ENCODE measurements at regions not wholly inside any gene's neighbourhood (a gene's known extent, or its start where the extent isn't known, plus 50 kb on each side); places are given as distances from the start of the nearest gene placed in this dataset.

- no peak for DNase-seq
Observed at GRCh38 chr13:24052547-24053518, 107.7 kb upstream of the SPATA13 start.

GRCh38 chr13:24053519-24054251 lies 106.8 kb upstream of the SPATA13 start:
- DNase-seq: no peak

DNA sequence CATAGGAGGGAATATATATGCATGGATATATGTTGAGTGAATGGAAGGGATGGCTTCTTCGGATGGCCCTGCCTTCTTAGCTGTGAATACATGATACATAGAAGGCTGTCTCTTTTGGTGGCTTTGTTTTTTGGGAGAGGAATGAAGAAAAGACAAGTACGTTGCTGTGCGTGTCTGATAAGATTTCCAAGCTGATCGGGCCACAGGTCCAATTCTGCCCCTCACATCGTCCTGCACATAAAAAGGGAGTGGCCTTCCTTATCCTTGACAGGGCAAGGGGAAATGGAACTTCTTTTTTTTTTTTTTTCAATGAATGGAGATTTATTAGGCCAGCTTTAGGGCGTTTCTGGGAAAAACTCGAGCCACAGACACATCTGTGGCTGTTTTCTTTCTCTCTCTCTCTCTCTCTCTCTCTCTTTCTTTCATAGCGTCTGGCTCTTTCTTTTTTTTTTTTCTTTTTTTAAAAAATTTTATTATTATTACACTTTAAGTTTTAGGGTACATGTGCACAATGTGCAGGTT lies 103.8 kb upstream of the SPATA13 start:
- DNase-seq: no peak

- no peak for DNase-seq
Observed at GRCh38 chr13:24060993-24061392, 99.5 kb upstream of the SPATA13 start.

GRCh38 chr13:24063281-24063877 lies 97.1 kb upstream of the SPATA13 start:
- DNase-seq: no peak

DNA sequence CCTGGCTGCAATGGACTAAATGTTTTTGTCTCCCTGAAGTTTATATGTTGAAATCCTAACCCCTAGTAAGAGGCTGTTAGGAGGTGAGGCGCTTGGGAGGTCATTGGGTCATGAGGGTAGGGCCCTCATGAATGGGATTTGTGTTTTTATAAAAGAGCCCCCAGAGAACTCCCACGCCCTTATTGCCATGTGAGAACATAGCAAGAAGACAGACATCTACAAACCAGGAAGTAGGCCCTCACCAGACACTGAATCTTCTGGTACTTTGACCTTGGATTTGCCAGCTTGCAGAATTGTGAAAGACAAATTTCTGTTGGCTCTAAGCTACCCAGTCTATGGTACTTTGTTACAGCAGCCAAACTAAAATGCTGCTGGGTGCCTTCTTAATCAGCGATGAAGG lies 96.1 kb upstream of the SPATA13 start:
- DNase-seq: no peak

GRCh38 chr13:24065176-24065575 lies 95.3 kb upstream of the SPATA13 start:
- no peak for DNase-seq

- no peak for DNase-seq
Observed at GRCh38 chr13:24066405-24067295, 93.9 kb upstream of the SPATA13 start.

- DNase-seq: no peak
Observed at GRCh38 chr13:24068472-24068871, 92.0 kb upstream of the SPATA13 start.

DNA sequence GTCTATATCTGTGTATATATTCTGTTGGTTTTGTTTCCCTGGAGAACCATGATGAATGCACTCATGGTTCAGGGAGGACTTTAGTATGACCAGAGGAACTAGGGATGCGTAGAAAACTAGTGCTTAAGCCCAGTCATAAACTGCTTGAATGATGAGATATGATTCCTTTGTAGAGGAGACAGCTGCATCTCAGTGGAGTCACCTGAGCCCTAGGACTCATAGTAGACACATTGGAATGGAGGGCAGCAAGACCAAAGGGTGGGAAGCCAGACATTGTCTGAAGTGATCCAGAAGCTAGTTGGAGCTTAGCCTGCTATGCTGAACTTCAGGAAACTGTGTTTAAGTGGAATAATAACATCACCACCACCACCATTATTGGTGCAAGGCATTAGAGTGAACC lies 89.5 kb upstream of the SPATA13 start:
- DNase-seq: no peak

- no peak for DNase-seq
Observed at GRCh38 chr13:24071423-24072075, 89.0 kb upstream of the SPATA13 start.

GRCh38 chr13:24073657-24074056 lies 86.9 kb upstream of the SPATA13 start:
- DNase-seq: no peak

DNA sequence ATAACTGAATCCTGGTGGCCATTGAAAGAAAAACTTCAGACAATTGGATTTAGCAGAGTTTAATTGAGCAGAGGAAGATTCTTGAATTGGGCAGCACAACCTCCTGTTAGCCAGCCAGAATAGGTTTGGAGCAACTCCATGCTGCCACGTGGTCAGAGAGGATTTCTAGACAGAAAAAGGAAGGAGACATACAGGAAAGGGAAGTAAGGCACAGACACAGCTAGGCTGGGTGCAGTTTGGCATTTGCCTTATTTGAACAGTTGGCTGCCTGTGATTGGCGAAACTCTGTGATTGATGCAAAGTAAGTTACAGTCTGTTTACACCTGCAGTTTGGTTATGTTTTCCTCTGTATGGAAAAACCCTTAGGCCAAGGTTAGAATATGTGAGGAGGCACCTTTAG lies 85.8 kb upstream of the SPATA13 start:
- no peak for DNase-seq

DNA sequence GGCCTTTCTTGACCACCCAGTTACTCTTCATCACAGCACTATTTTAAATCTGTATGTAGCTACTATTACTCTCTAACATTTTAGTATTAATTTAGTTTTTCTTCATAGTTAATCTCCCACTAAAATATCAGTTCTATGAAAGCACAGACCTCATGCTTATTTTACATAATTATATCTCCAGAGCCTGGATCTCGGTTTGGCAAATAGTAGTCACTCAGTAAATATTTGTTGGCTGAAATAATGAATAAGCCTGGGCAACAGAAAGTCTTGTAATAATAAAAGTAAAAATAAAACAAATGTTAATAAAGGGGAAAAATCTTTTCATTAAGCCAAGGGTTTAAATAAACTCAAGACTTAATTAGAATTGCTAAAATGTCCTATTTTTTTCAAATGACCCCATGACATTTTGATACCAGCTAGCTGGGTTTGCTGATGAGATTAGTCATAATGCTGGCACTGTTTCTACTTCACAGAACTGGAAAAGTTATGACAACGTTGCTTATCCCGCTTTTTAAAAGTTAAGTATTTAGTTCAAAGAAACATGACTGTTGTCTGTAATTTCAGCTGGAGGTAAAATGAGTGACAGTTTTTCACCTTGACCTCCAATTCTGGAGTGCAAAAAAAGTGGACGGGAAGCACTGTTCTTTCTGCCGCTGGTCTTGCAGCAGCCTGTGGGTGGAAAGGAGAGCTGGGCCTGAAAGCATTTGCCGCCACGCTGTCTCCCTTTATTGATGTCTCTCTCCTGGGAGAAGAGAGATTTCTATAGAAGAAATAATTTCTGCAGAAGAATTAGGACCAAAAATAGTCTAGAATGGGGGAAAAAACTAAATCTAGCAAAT lies 85.2 kb upstream of the SPATA13 start:
- no peak for DNase-seq

- DNase-seq: no peak
Observed at GRCh38 chr13:24076109-24076508, 84.4 kb upstream of the SPATA13 start.

DNA sequence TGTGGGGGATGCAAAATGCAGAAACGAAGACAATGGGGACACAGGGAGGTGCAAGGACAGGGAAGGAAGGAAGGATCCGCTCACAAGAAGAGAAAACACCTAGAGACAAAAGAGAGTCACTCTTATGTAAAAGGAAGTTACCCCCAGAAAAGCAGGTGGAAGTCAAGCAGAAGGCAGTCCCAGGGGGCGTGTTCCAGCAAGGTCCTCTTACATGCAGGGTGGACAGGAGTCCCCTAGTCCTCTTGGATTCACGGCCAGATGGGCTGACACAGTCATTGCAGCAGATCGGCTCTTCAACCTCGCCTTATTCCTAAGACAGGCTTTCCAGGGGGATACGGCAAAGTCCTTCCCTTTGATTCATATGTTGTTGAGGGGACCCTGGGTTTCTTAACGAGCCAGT lies 83.9 kb upstream of the SPATA13 start:
- DNase-seq: no peak

GRCh38 chr13:24080134-24080533 lies 80.4 kb upstream of the SPATA13 start:
- DNase-seq: no peak

GRCh38 chr13:24081387-24081786 lies 79.1 kb upstream of the SPATA13 start:
- no peak for DNase-seq

GRCh38 chr13:24083141-24083540 lies 77.4 kb upstream of the SPATA13 start:
- DNase-seq: no peak

- no peak for DNase-seq
Observed at GRCh38 chr13:24083722-24084421, 76.6 kb upstream of the SPATA13 start.
